ENCODE measurements at regions not wholly inside any gene's neighbourhood (a gene's known extent, or its start where the extent isn't known, plus 50 kb on each side); places are given as distances from the start of the nearest gene placed in this dataset.

GRCh38 chr12:108447168-108447832, 67.8 kb upstream of the FICD start:
- CTCF ChIA-PET = no interaction called here
- H3K4me1 ChIP-seq (ENCODE audit: control insufficient read depth, insufficient read depth, low read length) = no peaks in the 10 kb centered on the region
- no peak for TF ChIP-seq REST (IDR thresholded peaks at IDR 0.05; ENCODE audit: insufficient read depth in 1 of 2, low read depth in 2 of 2, low read length in 1 of 2)
- no peak for TF ChIP-seq CTCF (IDR thresholded peaks at IDR 0.05)
- TF ChIP-seq POLR2AphosphoS5 (IDR thresholded peaks at IDR 0.05; ENCODE audit: low read depth, low read length) = no peak
- BruUV-seq (replicated peaks) = no TSS peak
- POLR2A ChIA-PET = no interaction called here
- H3K27ac ChIP-seq (ENCODE audit: low read length) = no peak overlapping the region
- H3K36me3 ChIP-seq (ENCODE audit: control insufficient read depth, insufficient read depth, low read length) = no peaks in the 10 kb centered on the region
- no peak for ATAC-seq
- peaks cover 13% of the 10 kb centered on the region for H3K27me3 ChIP-seq (ENCODE audit: control insufficient read depth, insufficient read depth, low read length)
- H3K4me3 ChIP-seq (ENCODE audit: low read depth in 2 of 2, low read length in 2 of 2) = no peak overlapping the region
- intact Hi-C loops (cut with micrococcal nuclease; ENCODE audit: unreplicated experiment) = no loop called here
- in situ Hi-C loops (cut with HindIII; ENCODE audit: low pct_unique_long_range_greater_than_20kb, low sequenced_read_pairs) = no loop called here
- DNase-seq (ENCODE audit: low read depth, low spot score) = no peak
- H3K9me3 ChIP-seq (ENCODE audit: control insufficient read depth, insufficient read depth, low read depth, low read length) = no peaks in the 10 kb centered on the region

- intact Hi-C loops (cut with micrococcal nuclease; ENCODE audit: unreplicated experiment) (no loop called here), in situ Hi-C loops (cut with HindIII; ENCODE audit: low pct_unique_long_range_greater_than_20kb, low sequenced_read_pairs) (no loop called here)
- ATAC-seq (no peak), DNase-seq (ENCODE audit: low read depth, low spot score) (no peak)
- no TSS peak for BruUV-seq (replicated peaks)
- ChIA-PET POLR2A (no interaction called here), CTCF (no interaction called here)
- Histone ChIP-seq H3K9me3 (ENCODE audit: control insufficient read depth, insufficient read depth, low read depth, low read length) (no peaks in the 10 kb centered on the region), H3K4me1 (ENCODE audit: control insufficient read depth, insufficient read depth, low read length) (no peaks in the 10 kb centered on the region), H3K27ac (ENCODE audit: low read length) (no peak overlapping the region), H3K4me3 (ENCODE audit: low read depth in 2 of 2, low read length in 2 of 2) (no peak overlapping the region), H3K27me3 (ENCODE audit: control insufficient read depth, insufficient read depth, low read length) (peaks cover 12% of the 10 kb centered on the region), H3K36me3 (ENCODE audit: control insufficient read depth, insufficient read depth, low read length) (no peaks in the 10 kb centered on the region)
- no peak for TF ChIP-seq REST (IDR thresholded peaks at IDR 0.05; ENCODE audit: insufficient read depth in 1 of 2, low read depth in 2 of 2, low read length in 1 of 2)
- TF ChIP-seq TCF7L2 (IDR thresholded peaks at IDR 0.05; ENCODE audit: low read depth, low read length) = no peak
- TF ChIP-seq SIN3A (IDR thresholded peaks at IDR 0.05; ENCODE audit: borderline replicate concordance, insufficient read depth, low read depth, low read length) = no peak
- no peak for TF ChIP-seq POLR2AphosphoS5 (IDR thresholded peaks at IDR 0.05; ENCODE audit: low read depth, low read length)
- TF ChIP-seq CTCF (IDR thresholded peaks at IDR 0.05) = no peak
These were observed 68.3 kb upstream of the FICD start for GRCh38 chr12:108446766-108447165.
